ENCODE measurements at regions not wholly inside any gene's neighbourhood (a gene's known extent, or its start where the extent isn't known, plus 50 kb on each side); places are given as distances from the start of the nearest gene placed in this dataset.

GRCh38 chr9:129342591-129343423 is 164.7 kb upstream of the IER5L start:
- no peaks in the 10 kb centered on the region for H3K9me3 ChIP-seq (ENCODE audit: low read depth, low read length, poor library complexity, severe bottlenecking)
- DNase-seq (ENCODE audit: low spot score): no peak
- TF ChIP-seq CTCF (conservative IDR thresholded peaks at IDR 0.05; ENCODE audit: low read depth, low read length) (no peak), EZH2 (IDR thresholded peaks at IDR 0.05; ENCODE audit: borderline replicate concordance, low read depth, low read length, poor library complexity, severe bottlenecking) (no peak)
- CTCF ChIA-PET: no interaction called here
- no peak overlapping the region for H3K4me3 ChIP-seq (ENCODE audit: low read depth, low read length, poor library complexity, severe bottlenecking)
- peaks cover 1% of the 10 kb centered on the region for H3K4me1 ChIP-seq (ENCODE audit: insufficient read depth, low read length, poor library complexity, severe bottlenecking)
- no peaks in the 10 kb centered on the region for H3K36me3 ChIP-seq (ENCODE audit: insufficient read depth, low read length, poor library complexity, severe bottlenecking)
- POLR2A ChIA-PET (ENCODE audit: low non-redundant PET): no interaction called here
- BruUV-seq (replicated peaks): no TSS peak
- no peak overlapping the region for H3K27ac ChIP-seq (ENCODE audit: low read depth, low read length, poor library complexity, severe bottlenecking)
- intact Hi-C loops (cut with micrococcal nuclease; ENCODE audit: unreplicated experiment): no loop called here
- H3K27me3 ChIP-seq (replicated peaks; ENCODE audit: insufficient read depth, low read depth, low read length, poor library complexity): no peaks in the 10 kb centered on the region

GRCh38 chr9:129341987-129342348 is 163.9 kb upstream of the IER5L start:
- no peak for DNase-seq (ENCODE audit: low spot score)
- ChIA-PET CTCF (no interaction called here), POLR2A (ENCODE audit: low non-redundant PET) (no interaction called here)
- Histone ChIP-seq H3K9me3 (ENCODE audit: low read depth, low read length, poor library complexity, severe bottlenecking) (no peaks in the 10 kb centered on the region), H3K27ac (ENCODE audit: low read depth, low read length, poor library complexity, severe bottlenecking) (no peak overlapping the region), H3K36me3 (ENCODE audit: insufficient read depth, low read length, poor library complexity, severe bottlenecking) (no peaks in the 10 kb centered on the region), H3K4me1 (ENCODE audit: insufficient read depth, low read length, poor library complexity, severe bottlenecking) (peaks cover 10% of the 10 kb centered on the region), H3K4me3 (ENCODE audit: low read depth, low read length, poor library complexity, severe bottlenecking) (no peak overlapping the region), H3K27me3 (replicated peaks; ENCODE audit: insufficient read depth, low read depth, low read length, poor library complexity) (no peaks in the 10 kb centered on the region)
- intact Hi-C loops (cut with micrococcal nuclease; ENCODE audit: unreplicated experiment): no loop called here
- no TSS peak for BruUV-seq (replicated peaks)
- TF ChIP-seq EZH2 (IDR thresholded peaks at IDR 0.05; ENCODE audit: borderline replicate concordance, low read depth, low read length, poor library complexity, severe bottlenecking) (no peak), CTCF (conservative IDR thresholded peaks at IDR 0.05; ENCODE audit: low read depth, low read length) (no peak)

- ChIA-PET CTCF (no interaction called here), POLR2A (ENCODE audit: low non-redundant PET) (no interaction called here)
- intact Hi-C loops (cut with micrococcal nuclease; ENCODE audit: unreplicated experiment): no loop called here
- BruUV-seq (replicated peaks): no TSS peak
- H3K27me3 ChIP-seq (replicated peaks; ENCODE audit: insufficient read depth, low read depth, low read length, poor library complexity): no peaks in the 10 kb centered on the region
- peaks cover 15% of the 10 kb centered on the region for H3K4me1 ChIP-seq (ENCODE audit: insufficient read depth, low read length, poor library complexity, severe bottlenecking)
- no peaks in the 10 kb centered on the region for H3K36me3 ChIP-seq (ENCODE audit: insufficient read depth, low read length, poor library complexity, severe bottlenecking)
- no peaks in the 10 kb centered on the region for H3K9me3 ChIP-seq (ENCODE audit: low read depth, low read length, poor library complexity, severe bottlenecking)
- TF ChIP-seq EZH2 (IDR thresholded peaks at IDR 0.05; ENCODE audit: borderline replicate concordance, low read depth, low read length, poor library complexity, severe bottlenecking) (no peak), CTCF (conservative IDR thresholded peaks at IDR 0.05; ENCODE audit: low read depth, low read length) (no peak)
- DNase-seq (ENCODE audit: low spot score): no peak
- no peak overlapping the region for H3K4me3 ChIP-seq (ENCODE audit: low read depth, low read length, poor library complexity, severe bottlenecking)
- no peak overlapping the region for H3K27ac ChIP-seq (ENCODE audit: low read depth, low read length, poor library complexity, severe bottlenecking)
These were observed 163.3 kb upstream of the IER5L start for GRCh38 chr9:129341171-129341986.
